CD4-positive, alpha-beta T cell treated with Interleukin-10 for 1 hour (primary cell): ENCODE measurements at regions not wholly inside any gene's neighbourhood (a gene's known extent, or its start where the extent isn't known, plus 50 kb on each side); places are given as distances from the start of the nearest gene placed in this dataset.
"Not testable (repeated sequence)": the region's sequence is repeated elsewhere in the genome, so short reads cannot be mapped to it uniquely, and the experiment has no call there.

Experiments
- DNase-seq: peaks from one replicate; pipeline ENCODE4 v3.0.0-alpha.2; 2020

- DNase-seq = no peak
These were observed 278.0 kb downstream of the FBXO8 start for GRCh38 chr4:174005422-174005821.

DNA sequence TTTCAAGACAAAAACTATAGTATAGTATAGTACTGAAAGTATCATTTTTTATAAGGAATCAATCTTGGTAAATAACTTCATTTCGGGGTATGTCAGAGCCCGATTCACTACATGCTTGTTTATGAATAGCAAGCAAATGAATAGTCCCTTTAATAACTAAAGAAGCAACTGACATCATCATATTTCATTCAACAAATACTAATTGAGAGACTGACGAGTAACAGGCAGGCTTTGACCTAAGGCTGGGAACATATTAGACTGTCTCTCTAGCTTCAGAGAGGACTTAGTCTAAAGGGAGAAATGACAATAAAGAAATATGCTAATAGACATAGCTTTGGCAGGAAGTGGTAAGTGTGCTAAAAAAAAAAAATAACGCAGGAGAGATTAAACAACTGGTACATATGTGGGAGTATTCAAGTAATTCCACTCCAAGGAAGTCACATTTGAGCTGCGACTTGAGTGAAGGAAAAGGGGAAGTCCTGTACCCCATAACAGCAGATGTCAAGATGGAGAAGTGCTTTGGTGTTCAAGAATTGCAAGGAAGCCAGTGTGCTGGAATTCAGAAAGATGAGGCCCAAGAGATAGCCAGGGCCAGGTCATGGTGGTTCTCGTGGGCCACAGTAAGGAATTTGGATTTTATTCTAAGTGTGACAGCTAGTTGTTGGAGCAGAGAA is 284.9 kb downstream of the FBXO8 start:
- no peak for DNase-seq

- not testable (repeated sequence) for DNase-seq
These were observed 287.7 kb downstream of the FBXO8 start for GRCh38 chr4:173995779-173996178.

GRCh38 chr4:173991814-173992213 is 291.7 kb downstream of the FBXO8 start:
- no peak for DNase-seq

DNA sequence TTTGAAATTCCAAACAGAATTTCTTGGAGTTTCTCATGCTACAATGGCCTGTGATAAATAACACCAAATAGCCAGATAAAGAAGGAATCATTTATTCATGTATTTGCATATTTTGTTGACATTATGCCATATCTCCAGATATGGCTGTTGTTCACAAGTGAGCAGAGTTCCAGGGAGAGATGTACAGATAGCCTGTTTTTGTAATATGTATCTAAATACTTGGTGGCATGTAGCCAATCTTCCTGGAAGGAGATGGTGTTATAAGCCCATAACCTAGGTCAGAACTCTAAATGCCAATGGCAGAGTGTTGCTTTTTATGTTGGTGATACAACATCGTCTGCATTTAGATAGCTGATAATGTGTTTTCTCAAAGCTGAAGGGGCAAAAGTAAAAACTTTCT is 292.2 kb downstream of the FBXO8 start:
- no peak for DNase-seq

DNA sequence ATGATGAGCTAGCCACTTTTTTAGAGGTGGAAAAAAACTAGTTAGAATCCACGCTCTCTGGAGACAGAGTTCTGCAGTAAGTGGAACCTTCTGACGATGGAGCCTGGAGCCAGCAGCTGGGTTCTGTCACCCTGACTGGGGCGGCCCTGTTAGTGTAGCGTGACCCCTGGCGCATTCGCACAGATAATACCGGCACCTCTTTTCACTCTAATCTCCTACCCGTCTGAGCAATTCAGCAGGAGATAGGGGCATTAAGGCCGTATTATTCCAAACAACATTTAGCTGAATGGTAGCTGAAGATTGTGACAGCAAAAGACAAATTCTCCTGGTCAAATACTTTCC is 292.6 kb downstream of the FBXO8 start:
- DNase-seq = no peak

- no peak for DNase-seq
These were observed 293.2 kb downstream of the FBXO8 start for GRCh38 chr4:173990126-173990868.

DNA sequence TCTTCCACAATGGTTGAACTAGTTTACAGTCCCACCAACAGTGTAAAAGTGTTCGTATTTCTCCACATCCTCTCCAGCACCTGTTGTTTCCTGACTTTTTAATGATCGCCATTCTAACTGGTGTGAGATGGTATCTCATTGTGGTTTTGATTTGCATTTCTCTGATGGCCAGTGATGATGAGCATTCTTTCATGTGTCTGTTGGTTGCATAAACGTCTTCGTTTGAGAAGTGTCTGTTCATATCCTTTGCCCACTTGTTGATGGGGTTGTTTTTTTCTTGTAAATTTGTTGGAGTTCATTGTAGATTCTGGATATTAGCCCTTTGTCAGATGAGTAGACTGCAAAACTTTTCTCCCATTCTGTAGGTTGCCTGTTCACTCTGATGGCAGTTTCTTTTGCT is 319.9 kb downstream of the FBXO8 start:
- not testable (repeated sequence) for DNase-seq

DNA sequence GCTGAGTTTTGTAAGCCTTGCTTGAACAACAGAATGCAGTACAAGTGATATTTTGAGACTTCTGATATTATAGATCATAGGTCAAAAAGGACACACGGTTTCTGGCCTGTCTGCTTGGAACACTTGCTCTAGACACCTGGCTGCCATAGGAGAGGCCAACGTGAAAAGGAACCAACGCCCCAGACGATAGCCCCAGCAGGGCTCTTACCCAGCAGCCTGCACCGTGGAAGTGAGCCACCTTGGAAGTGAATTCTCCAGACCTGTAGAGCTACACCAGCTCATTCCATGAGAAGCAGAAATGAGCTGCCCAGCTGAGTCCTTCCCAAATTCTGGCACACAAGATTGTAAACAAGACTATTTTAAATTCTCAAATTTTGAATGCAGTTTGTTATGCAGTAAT is 323.1 kb downstream of the FBXO8 start:
- no peak for DNase-seq

- DNase-seq = no peak
These were observed 325.0 kb downstream of the FBXO8 start for GRCh38 chr4:173958445-173958844.

- no peak for DNase-seq
These were observed 339.9 kb downstream of the FBXO8 start for GRCh38 chr4:173943547-173943946.

GRCh38 chr4:173940146-173940545 is 343.3 kb downstream of the FBXO8 start:
- no peak for DNase-seq

GRCh38 chr4:173937631-173938270 is 345.7 kb downstream of the FBXO8 start:
- DNase-seq = no peak

GRCh38 chr4:173936861-173937260 is 346.6 kb downstream of the FBXO8 start:
- DNase-seq = no peak

- no peak for DNase-seq
These were observed 347.7 kb downstream of the FBXO8 start for GRCh38 chr4:173935622-173936405.

DNA sequence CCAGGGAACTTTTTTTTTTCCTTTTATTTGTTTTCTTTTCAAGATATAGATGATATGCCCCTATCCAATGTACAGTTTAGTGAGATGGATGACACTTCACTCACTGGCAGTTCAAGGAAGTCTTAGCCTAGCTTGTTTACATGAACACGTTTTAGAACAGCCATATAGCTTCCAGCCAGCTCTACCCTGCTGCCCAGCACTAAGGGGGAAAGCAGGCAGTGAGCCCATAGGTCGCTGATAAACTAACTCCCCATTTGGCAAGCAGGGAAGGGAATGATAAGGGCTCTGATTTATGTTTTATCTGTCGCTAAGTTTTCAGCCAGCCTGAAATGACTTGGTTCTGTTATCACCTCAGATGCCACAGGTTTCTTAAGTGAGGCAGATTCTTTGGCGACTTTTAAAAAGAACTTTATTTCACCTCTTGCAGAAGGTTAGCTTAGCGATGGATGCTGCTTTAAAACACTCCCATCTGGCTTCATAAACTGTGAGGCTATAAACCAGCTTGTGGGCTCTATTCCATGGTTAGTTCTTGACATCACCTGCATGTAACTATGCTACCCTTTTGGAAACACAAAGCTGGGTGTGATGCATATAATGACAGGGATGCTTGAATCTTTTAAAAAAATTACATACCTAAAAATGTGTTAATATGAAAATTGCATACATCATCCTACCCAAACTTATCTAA is 348.4 kb downstream of the FBXO8 start:
- DNase-seq = no peak

- DNase-seq = no peak
These were observed 349.3 kb downstream of the FBXO8 start for GRCh38 chr4:173934201-173934600.

GRCh38 chr4:173932701-173933100 is 350.8 kb downstream of the FBXO8 start:
- DNase-seq = no peak

GRCh38 chr4:173930329-173930967 is 353.0 kb downstream of the FBXO8 start:
- no peak for DNase-seq

- no peak for DNase-seq
These were observed 353.5 kb downstream of the FBXO8 start for GRCh38 chr4:173929921-173930320.

DNA sequence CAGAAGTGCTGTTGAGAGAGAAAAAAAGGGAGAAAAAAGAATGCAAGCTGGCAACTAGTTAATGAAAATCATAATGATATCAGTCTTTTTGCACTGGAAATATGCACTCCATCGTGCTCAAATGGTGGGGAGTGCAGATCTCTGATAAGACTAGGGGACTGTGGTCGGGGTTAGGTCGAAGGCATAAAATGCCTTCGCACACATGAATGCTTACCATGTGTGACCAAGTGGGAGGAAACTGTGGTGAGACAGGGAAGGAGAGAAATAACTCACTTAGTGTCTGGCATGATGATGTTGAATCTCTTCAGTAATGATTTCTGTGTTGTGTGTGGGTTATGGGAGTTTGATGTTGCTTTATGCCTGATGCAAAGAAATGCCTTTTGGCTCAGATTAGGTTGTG is 358.9 kb downstream of the FBXO8 start:
- DNase-seq = no peak

- DNase-seq = no peak
These were observed 363.6 kb downstream of the FBXO8 start for GRCh38 chr4:173919861-173920260.
